ENCODE measurements at regions not wholly inside any gene's neighbourhood (a gene's known extent, or its start where the extent isn't known, plus 50 kb on each side); places are given as distances from the start of the nearest gene placed in this dataset.

- TF ChIP-seq CTCF (IDR thresholded peaks at IDR 0.05), result no peak
- no peak for TF ChIP-seq POLR2AphosphoS5 (IDR thresholded peaks at IDR 0.05)
- TF ChIP-seq POLR2A (IDR thresholded peaks at IDR 0.05), result no peak
These were observed 1108.7 kb upstream of the TMEFF2 start for GRCh38 chr2:193303464-193303863.

All from breast epithelium (tissue), 3 donors.